ENCODE measurements at regions not wholly inside any gene's neighbourhood (a gene's known extent, or its start where the extent isn't known, plus 50 kb on each side); places are given as distances from the start of the nearest gene placed in this dataset.

GRCh38 chr3:5707794-5708193 lies 520.3 kb downstream of the EDEM1 start:
- TF ChIP-seq CTCF (IDR thresholded peaks at IDR 0.05) (no peak), POLR2A (IDR thresholded peaks at IDR 0.05) (no peak)
